ENCODE measurements at regions not wholly inside any gene's neighbourhood (a gene's known extent, or its start where the extent isn't known, plus 50 kb on each side); places are given as distances from the start of the nearest gene placed in this dataset.

- DNase-seq (ENCODE audit: low spot score): no peak
Measured at GRCh38 chr12:128140551-128140950, 126.4 kb upstream of the TMEM132C start.

GRCh38 chr12:128150961-128151360 is 116.0 kb upstream of the TMEM132C start:
- no peak for DNase-seq (ENCODE audit: low spot score)

- no peak for DNase-seq (ENCODE audit: low spot score)
Measured at GRCh38 chr12:128155571-128155970, 111.4 kb upstream of the TMEM132C start.

GRCh38 chr12:128163086-128163485 is 103.9 kb upstream of the TMEM132C start:
- no peak for DNase-seq (ENCODE audit: low spot score)

- DNase-seq (ENCODE audit: low spot score): no peak
Measured at GRCh38 chr12:128164533-128164932, 102.4 kb upstream of the TMEM132C start.

- no peak for DNase-seq (ENCODE audit: low spot score)
Measured at GRCh38 chr12:128165387-128165786, 101.6 kb upstream of the TMEM132C start.

GRCh38 chr12:128168273-128168672 is 98.7 kb upstream of the TMEM132C start:
- DNase-seq (ENCODE audit: low spot score): no peak

- no peak for DNase-seq (ENCODE audit: low spot score)
Measured at GRCh38 chr12:128170181-128170580, 96.8 kb upstream of the TMEM132C start.

GRCh38 chr12:128178565-128178964 is 88.4 kb upstream of the TMEM132C start:
- DNase-seq (ENCODE audit: low spot score): no peak

- DNase-seq (ENCODE audit: low spot score): no peak
Measured at GRCh38 chr12:128178966-128179365, 88.0 kb upstream of the TMEM132C start.

- no peak for DNase-seq (ENCODE audit: low spot score)
Measured at GRCh38 chr12:128180166-128180565, 86.8 kb upstream of the TMEM132C start.

- no peak for DNase-seq (ENCODE audit: low spot score)
Measured at GRCh38 chr12:128190052-128190451, 76.9 kb upstream of the TMEM132C start.

GRCh38 chr12:128190614-128191013 is 76.4 kb upstream of the TMEM132C start:
- no peak for DNase-seq (ENCODE audit: low spot score)

GRCh38 chr12:128191380-128191779 is 75.6 kb upstream of the TMEM132C start:
- DNase-seq (ENCODE audit: low spot score): no peak

- DNase-seq (ENCODE audit: low spot score): no peak
Measured at GRCh38 chr12:128204711-128205110, 62.3 kb upstream of the TMEM132C start.

- no peak for DNase-seq (ENCODE audit: low spot score)
Measured at GRCh38 chr12:128205145-128205544, 61.8 kb upstream of the TMEM132C start.

- DNase-seq (ENCODE audit: low spot score): no peak
Measured at GRCh38 chr12:128205758-128206157, 61.2 kb upstream of the TMEM132C start.

Measured in hematopoietic multipotent progenitor cell treated with erythropoietin and hydrocortisone succinate and interleukin-3 and kit ligand, for 17 days (in vitro differentiated cells).